ENCODE measurements at regions not wholly inside any gene's neighbourhood (a gene's known extent, or its start where the extent isn't known, plus 50 kb on each side); places are given as distances from the start of the nearest gene placed in this dataset.
"Not testable (repeated sequence)": the region's sequence is repeated elsewhere in the genome, so short reads cannot be mapped to it uniquely, and the experiment has no call there.

DNA sequence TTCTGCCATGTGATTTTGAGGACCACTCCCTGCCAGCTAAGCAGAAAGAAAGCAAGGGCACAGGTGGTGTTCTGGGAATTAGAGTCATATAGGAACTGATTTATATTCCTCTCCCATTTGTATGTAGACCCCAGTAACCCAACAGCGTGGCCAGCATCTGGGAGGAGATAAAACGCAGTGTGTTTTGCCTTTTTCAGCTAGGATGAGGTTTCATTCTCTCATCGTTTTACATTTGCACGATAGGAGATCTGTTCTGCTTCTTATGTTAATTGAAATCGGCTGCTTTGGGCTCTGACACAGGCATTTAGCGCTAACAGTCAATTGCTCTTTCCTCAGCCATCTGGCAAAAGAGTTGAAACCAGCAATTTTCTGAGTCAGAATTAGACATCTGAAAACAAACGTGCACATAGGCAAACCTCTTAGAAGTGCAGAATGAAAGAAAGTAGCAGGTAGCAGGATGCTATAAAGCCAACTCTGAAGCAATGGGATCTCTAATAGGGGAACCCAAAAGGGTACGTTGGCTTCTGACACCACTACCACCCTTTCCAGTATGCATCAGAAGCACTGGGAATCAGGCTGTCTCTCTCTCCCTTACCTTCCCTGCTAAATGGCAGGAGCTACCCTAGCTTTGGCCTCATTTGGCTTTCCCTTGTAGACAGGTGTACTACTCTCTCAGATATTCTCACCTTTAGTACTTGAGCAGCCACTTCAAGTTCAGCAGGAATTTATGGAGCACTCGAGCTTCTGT lies 219.1 kb downstream of the PHLDA1 start:
- Histone ChIP-seq H3K27ac (ENCODE audit: insufficient read depth, low read length, poor library complexity, severe bottlenecking) (no peak overlapping the region), H3K27me3 (replicated peaks; ENCODE audit: control insufficient read depth, insufficient read depth, low read length, poor library complexity, severe bottlenecking) (no peaks in the 10 kb centered on the region), H3K4me1 (ENCODE audit: control insufficient read depth, insufficient read depth, low read length, poor library complexity, severe bottlenecking) (peaks cover 6% of the 10 kb centered on the region), H3K36me3 (ENCODE audit: control insufficient read depth, insufficient read depth, low read length) (no peaks in the 10 kb centered on the region), H3K9me3 (ENCODE audit: control insufficient read depth, low read length) (no peaks in the 10 kb centered on the region), H3K4me3 (ENCODE audit: insufficient read depth, low read depth, low read length, poor library complexity, severe bottlenecking) (no peak overlapping the region)
- DNase-seq: no peak

GRCh38 chr12:75809746-75810145 lies 221.8 kb downstream of the PHLDA1 start:
- H3K36me3 ChIP-seq (ENCODE audit: control insufficient read depth, insufficient read depth, low read length): no peaks in the 10 kb centered on the region
- H3K27ac ChIP-seq (ENCODE audit: insufficient read depth, low read length, poor library complexity, severe bottlenecking): no peak overlapping the region
- no peak for DNase-seq
- no peak overlapping the region for H3K4me3 ChIP-seq (ENCODE audit: insufficient read depth, low read depth, low read length, poor library complexity, severe bottlenecking)
- H3K9me3 ChIP-seq (ENCODE audit: control insufficient read depth, low read length): no peaks in the 10 kb centered on the region
- peaks cover 1% of the 10 kb centered on the region for H3K4me1 ChIP-seq (ENCODE audit: control insufficient read depth, insufficient read depth, low read length, poor library complexity, severe bottlenecking)
- no peaks in the 10 kb centered on the region for H3K27me3 ChIP-seq (replicated peaks; ENCODE audit: control insufficient read depth, insufficient read depth, low read length, poor library complexity, severe bottlenecking)

GRCh38 chr12:75807494-75807893 lies 224.1 kb downstream of the PHLDA1 start:
- H3K27ac ChIP-seq (ENCODE audit: insufficient read depth, low read length, poor library complexity, severe bottlenecking): no peak overlapping the region
- H3K4me1 ChIP-seq (ENCODE audit: control insufficient read depth, insufficient read depth, low read length, poor library complexity, severe bottlenecking): no peaks in the 10 kb centered on the region
- H3K27me3 ChIP-seq (replicated peaks; ENCODE audit: control insufficient read depth, insufficient read depth, low read length, poor library complexity, severe bottlenecking): no peaks in the 10 kb centered on the region
- no peak for DNase-seq
- H3K9me3 ChIP-seq (ENCODE audit: control insufficient read depth, low read length): no peaks in the 10 kb centered on the region
- H3K36me3 ChIP-seq (ENCODE audit: control insufficient read depth, insufficient read depth, low read length): no peaks in the 10 kb centered on the region
- no peak overlapping the region for H3K4me3 ChIP-seq (ENCODE audit: insufficient read depth, low read depth, low read length, poor library complexity, severe bottlenecking)

GRCh38 chr12:75805905-75806304 lies 225.7 kb downstream of the PHLDA1 start:
- no peaks in the 10 kb centered on the region for H3K36me3 ChIP-seq (ENCODE audit: control insufficient read depth, insufficient read depth, low read length)
- no peak overlapping the region for H3K27ac ChIP-seq (ENCODE audit: insufficient read depth, low read length, poor library complexity, severe bottlenecking)
- H3K4me3 ChIP-seq (ENCODE audit: insufficient read depth, low read depth, low read length, poor library complexity, severe bottlenecking): no peak overlapping the region
- no peaks in the 10 kb centered on the region for H3K9me3 ChIP-seq (ENCODE audit: control insufficient read depth, low read length)
- H3K4me1 ChIP-seq (ENCODE audit: control insufficient read depth, insufficient read depth, low read length, poor library complexity, severe bottlenecking): no peaks in the 10 kb centered on the region
- DNase-seq: no peak
- no peaks in the 10 kb centered on the region for H3K27me3 ChIP-seq (replicated peaks; ENCODE audit: control insufficient read depth, insufficient read depth, low read length, poor library complexity, severe bottlenecking)

DNA sequence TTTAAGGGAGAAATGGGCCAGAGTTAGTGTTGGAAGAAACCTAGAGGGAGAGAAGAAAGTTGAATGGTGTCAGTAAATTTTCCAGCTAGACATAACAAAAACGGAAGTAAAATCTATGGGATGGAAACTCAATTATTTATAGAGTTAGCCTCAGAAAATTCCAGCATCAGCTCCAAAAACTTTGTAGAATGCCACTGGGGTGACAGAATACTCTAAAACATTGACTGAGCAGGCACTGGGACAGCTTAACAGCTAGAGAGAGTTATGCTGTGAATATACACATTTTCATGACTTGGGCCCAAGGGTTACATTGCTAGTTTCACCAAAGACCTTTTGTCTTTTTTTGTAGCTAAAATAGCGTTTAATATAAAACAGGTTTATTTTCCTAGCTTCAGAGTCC lies 226.3 kb downstream of the PHLDA1 start:
- Histone ChIP-seq H3K36me3 (ENCODE audit: control insufficient read depth, insufficient read depth, low read length) (no peaks in the 10 kb centered on the region), H3K4me1 (ENCODE audit: control insufficient read depth, insufficient read depth, low read length, poor library complexity, severe bottlenecking) (no peaks in the 10 kb centered on the region), H3K4me3 (ENCODE audit: insufficient read depth, low read depth, low read length, poor library complexity, severe bottlenecking) (no peak overlapping the region), H3K27me3 (replicated peaks; ENCODE audit: control insufficient read depth, insufficient read depth, low read length, poor library complexity, severe bottlenecking) (no peaks in the 10 kb centered on the region), H3K9me3 (ENCODE audit: control insufficient read depth, low read length) (no peaks in the 10 kb centered on the region), H3K27ac (ENCODE audit: insufficient read depth, low read length, poor library complexity, severe bottlenecking) (no peak overlapping the region)
- DNase-seq: no peak

DNA sequence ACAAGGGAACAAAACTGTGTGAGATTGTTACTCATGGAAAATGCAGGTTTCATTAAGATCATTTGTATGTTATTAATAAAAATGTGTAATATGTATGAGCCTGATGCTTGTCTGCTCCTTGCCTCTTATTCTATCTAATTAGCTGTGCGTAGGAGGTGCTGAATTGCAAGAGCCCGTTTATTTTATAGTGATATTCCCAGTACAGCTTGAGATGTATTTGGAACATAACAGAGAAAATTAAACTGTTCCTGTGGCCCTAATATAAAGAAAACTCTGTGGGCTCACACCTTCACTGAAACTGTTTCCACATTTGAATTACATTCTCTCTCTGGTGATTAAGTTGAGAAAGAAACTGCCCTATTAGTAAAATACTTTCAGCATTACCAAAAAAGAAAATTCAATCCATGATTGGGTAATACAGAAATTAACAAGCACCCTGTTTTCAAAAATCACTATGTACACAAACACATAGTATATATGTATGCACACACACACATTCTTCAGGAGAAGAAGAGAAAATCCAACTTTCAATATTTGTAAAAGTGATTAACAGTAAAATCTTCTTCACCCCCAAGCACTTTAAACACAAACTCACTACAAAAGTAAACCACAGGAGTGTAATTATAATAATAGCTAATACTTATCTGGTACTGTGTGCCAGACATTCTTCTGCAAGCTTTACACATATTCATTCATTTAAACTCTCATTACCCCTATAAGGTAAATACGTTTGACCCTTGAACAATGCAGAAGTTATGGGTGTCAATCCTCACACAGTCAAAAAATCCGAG lies 233.2 kb downstream of the PHLDA1 start:
- no peak overlapping the region for H3K27ac ChIP-seq (ENCODE audit: insufficient read depth, low read length, poor library complexity, severe bottlenecking)
- no peak for DNase-seq
- H3K4me1 ChIP-seq (ENCODE audit: control insufficient read depth, insufficient read depth, low read length, poor library complexity, severe bottlenecking): no peaks in the 10 kb centered on the region
- no peaks in the 10 kb centered on the region for H3K27me3 ChIP-seq (replicated peaks; ENCODE audit: control insufficient read depth, insufficient read depth, low read length, poor library complexity, severe bottlenecking)
- H3K9me3 ChIP-seq (ENCODE audit: control insufficient read depth, low read length): no peaks in the 10 kb centered on the region
- H3K36me3 ChIP-seq (ENCODE audit: control insufficient read depth, insufficient read depth, low read length): no peaks in the 10 kb centered on the region
- no peak overlapping the region for H3K4me3 ChIP-seq (ENCODE audit: insufficient read depth, low read depth, low read length, poor library complexity, severe bottlenecking)

GRCh38 chr12:75795125-75795524 lies 236.5 kb downstream of the PHLDA1 start:
- no peaks in the 10 kb centered on the region for H3K9me3 ChIP-seq (ENCODE audit: control insufficient read depth, low read length)
- no peak overlapping the region for H3K4me3 ChIP-seq (ENCODE audit: insufficient read depth, low read depth, low read length, poor library complexity, severe bottlenecking)
- no peak overlapping the region for H3K27ac ChIP-seq (ENCODE audit: insufficient read depth, low read length, poor library complexity, severe bottlenecking)
- H3K36me3 ChIP-seq (ENCODE audit: control insufficient read depth, insufficient read depth, low read length): no peaks in the 10 kb centered on the region
- no peaks in the 10 kb centered on the region for H3K4me1 ChIP-seq (ENCODE audit: control insufficient read depth, insufficient read depth, low read length, poor library complexity, severe bottlenecking)
- DNase-seq: no peak
- H3K27me3 ChIP-seq (replicated peaks; ENCODE audit: control insufficient read depth, insufficient read depth, low read length, poor library complexity, severe bottlenecking): no peaks in the 10 kb centered on the region

DNA sequence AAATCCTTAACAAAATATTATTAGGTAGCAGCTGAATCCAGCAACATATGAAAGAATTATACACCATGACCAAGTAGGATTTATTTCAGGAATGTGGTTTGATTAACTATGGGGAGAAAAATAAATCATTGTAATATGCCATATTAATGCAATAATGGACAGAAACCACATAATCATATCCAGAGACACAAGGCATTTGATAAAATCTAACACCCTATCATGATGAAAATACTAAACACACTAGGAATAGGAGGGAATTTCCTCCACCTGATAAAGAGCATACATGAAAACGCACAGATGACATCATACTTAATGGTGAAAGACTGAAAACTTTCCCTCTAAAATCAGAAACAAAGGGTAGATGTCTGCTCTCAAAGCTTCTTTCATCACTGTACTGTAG lies 238.9 kb downstream of the PHLDA1 start:
- H3K4me3 ChIP-seq (ENCODE audit: insufficient read depth, low read depth, low read length, poor library complexity, severe bottlenecking): no peak overlapping the region
- DNase-seq: no peak
- H3K36me3 ChIP-seq (ENCODE audit: control insufficient read depth, insufficient read depth, low read length): no peaks in the 10 kb centered on the region
- H3K27ac ChIP-seq (ENCODE audit: insufficient read depth, low read length, poor library complexity, severe bottlenecking): no peak overlapping the region
- no peaks in the 10 kb centered on the region for H3K27me3 ChIP-seq (replicated peaks; ENCODE audit: control insufficient read depth, insufficient read depth, low read length, poor library complexity, severe bottlenecking)
- H3K4me1 ChIP-seq (ENCODE audit: control insufficient read depth, insufficient read depth, low read length, poor library complexity, severe bottlenecking): no peaks in the 10 kb centered on the region
- no peaks in the 10 kb centered on the region for H3K9me3 ChIP-seq (ENCODE audit: control insufficient read depth, low read length)

DNA sequence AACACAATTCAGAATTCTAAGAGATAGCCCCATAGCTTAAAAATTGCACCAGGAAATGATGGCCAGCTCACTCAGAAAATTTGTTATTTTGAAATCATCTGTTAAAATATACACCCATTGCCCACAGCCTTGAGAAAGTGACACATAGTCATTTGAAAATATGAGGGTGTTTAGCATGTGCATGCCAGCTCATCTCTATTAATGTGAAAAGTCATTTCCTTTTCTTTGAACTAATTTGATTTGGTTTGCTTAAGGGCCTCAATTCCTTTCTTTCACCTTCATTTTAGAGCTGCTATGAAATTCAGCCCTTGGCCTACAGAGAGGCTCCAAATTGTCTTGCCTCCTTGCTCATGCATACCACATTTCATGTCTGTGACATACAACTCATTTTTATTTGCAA lies 241.4 kb downstream of the PHLDA1 start:
- Histone ChIP-seq H3K36me3 (ENCODE audit: control insufficient read depth, insufficient read depth, low read length) (no peaks in the 10 kb centered on the region), H3K27me3 (replicated peaks; ENCODE audit: control insufficient read depth, insufficient read depth, low read length, poor library complexity, severe bottlenecking) (no peaks in the 10 kb centered on the region), H3K9me3 (ENCODE audit: control insufficient read depth, low read length) (no peaks in the 10 kb centered on the region), H3K4me3 (ENCODE audit: insufficient read depth, low read depth, low read length, poor library complexity, severe bottlenecking) (no peak overlapping the region), H3K27ac (ENCODE audit: insufficient read depth, low read length, poor library complexity, severe bottlenecking) (no peak overlapping the region), H3K4me1 (ENCODE audit: control insufficient read depth, insufficient read depth, low read length, poor library complexity, severe bottlenecking) (no peaks in the 10 kb centered on the region)
- no peak for DNase-seq

GRCh38 chr12:75787146-75787545 lies 244.4 kb downstream of the PHLDA1 start:
- not testable (repeated sequence) for H3K4me1 ChIP-seq (ENCODE audit: control insufficient read depth, insufficient read depth, low read length, poor library complexity, severe bottlenecking); H3K27ac ChIP-seq (ENCODE audit: insufficient read depth, low read length, poor library complexity, severe bottlenecking); H3K9me3 ChIP-seq (ENCODE audit: control insufficient read depth, low read length); H3K36me3 ChIP-seq (ENCODE audit: control insufficient read depth, insufficient read depth, low read length); H3K4me3 ChIP-seq (ENCODE audit: insufficient read depth, low read depth, low read length, poor library complexity, severe bottlenecking); H3K27me3 ChIP-seq (replicated peaks; ENCODE audit: control insufficient read depth, insufficient read depth, low read length, poor library complexity, severe bottlenecking); DNase-seq

Measured in effector memory CD4-positive, alpha-beta T cell (primary cell).